HG02973 (cell line): ENCODE measurements at regions not wholly inside any gene's neighbourhood (a gene's known extent, or its start where the extent isn't known, plus 50 kb on each side); places are given as distances from the start of the nearest gene placed in this dataset.

Source experiments
- ATAC-seq: cut with Tn5 transposase; IDR thresholded peaks from one replicate; pipeline ENCODE4 v1.9.1; 2021; ENCODE audit warnings: moderate library complexity; ENCODE audit not compliant: unreplicated experiment

- ATAC-seq, result no peak
These were observed 816.3 kb upstream of the HS6ST1 start for GRCh38 chr2:129135017-129135416.

- ATAC-seq, result no peak
These were observed 820.7 kb upstream of the HS6ST1 start for GRCh38 chr2:129139380-129139779.

- ATAC-seq, result no peak
These were observed 823.8 kb upstream of the HS6ST1 start for GRCh38 chr2:129142465-129142864.

- no peak for ATAC-seq
These were observed 825.6 kb upstream of the HS6ST1 start for GRCh38 chr2:129144082-129144791.

GRCh38 chr2:129152514-129152913 is 827.0 kb upstream of the RAB6C start:
- ATAC-seq, result no peak

GRCh38 chr2:129160879-129161278 is 818.6 kb upstream of the RAB6C start:
- no peak for ATAC-seq

- no peak for ATAC-seq
These were observed 815.1 kb upstream of the RAB6C start for GRCh38 chr2:129164220-129164949.

- no peak for ATAC-seq
These were observed 814.5 kb upstream of the RAB6C start for GRCh38 chr2:129165006-129165405.

GRCh38 chr2:129167456-129167855 is 812.0 kb upstream of the RAB6C start:
- no peak for ATAC-seq

GRCh38 chr2:129170570-129170969 is 808.9 kb upstream of the RAB6C start:
- ATAC-seq, result no peak

GRCh38 chr2:129174143-129174542 is 805.3 kb upstream of the RAB6C start:
- ATAC-seq, result no peak

- no peak for ATAC-seq
These were observed 804.4 kb upstream of the RAB6C start for GRCh38 chr2:129175051-129175450.

- ATAC-seq, result no peak
These were observed 803.1 kb upstream of the RAB6C start for GRCh38 chr2:129176375-129176774.

GRCh38 chr2:129178356-129178755 is 801.1 kb upstream of the RAB6C start:
- no peak for ATAC-seq

- no peak for ATAC-seq
These were observed 800.3 kb upstream of the RAB6C start for GRCh38 chr2:129179199-129179598.

GRCh38 chr2:129180124-129180716 is 799.2 kb upstream of the RAB6C start:
- ATAC-seq, result no peak

GRCh38 chr2:129181433-129181832 is 798.0 kb upstream of the RAB6C start:
- ATAC-seq, result no peak

- no peak for ATAC-seq
These were observed 797.5 kb upstream of the RAB6C start for GRCh38 chr2:129181963-129182362.

GRCh38 chr2:129187343-129187742 is 792.1 kb upstream of the RAB6C start:
- no peak for ATAC-seq

- no peak for ATAC-seq
These were observed 791.0 kb upstream of the RAB6C start for GRCh38 chr2:129188451-129188850.

- ATAC-seq, result no peak
These were observed 789.7 kb upstream of the RAB6C start for GRCh38 chr2:129189617-129190319.

GRCh38 chr2:129190494-129190893 is 789.0 kb upstream of the RAB6C start:
- no peak for ATAC-seq
